Transverse colon (tissue), 4 donors: ENCODE measurements at regions not wholly inside any gene's neighbourhood (a gene's known extent, or its start where the extent isn't known, plus 50 kb on each side); places are given as distances from the start of the nearest gene placed in this dataset.

Source experiments
- CTCF ChIP-seq, 5 experiments: fragments of 200-600 bp in 3 of 5; fragments of 450-650 bp in 2 of 5; sonication (generic) in 3 of 5; IDR thresholded peaks; 1 replicate in 2 of 5; 2 replicates in 3 of 5; pipeline ENCODE4 v1.5.1; 2016 to 2017; ENCODE audit warnings: antibody characterized with exemption in 5 of 5, inconsistent platforms in 3 of 5, mild to moderate bottlenecking in 2 of 5, moderate library complexity in 1 of 5
- EP300 ChIP-seq: sonication (generic); formaldehyde crosslinking; IDR thresholded peaks from one replicate; pipeline ENCODE4 v1.6.1; 2017; ENCODE audit warnings: antibody characterized with exemption, low read depth
- POLR2A ChIP-seq: fragments of 450-650 bp; IDR thresholded peaks from one replicate; pipeline ENCODE4 v1.6.1; 2016; ENCODE audit warnings: antibody characterized with exemption, mild to moderate bottlenecking, moderate library complexity
- POLR2AphosphoS5 ChIP-seq, 3 donors: sonication (generic); formaldehyde crosslinking; IDR thresholded peaks; one replicate each; pipeline ENCODE4 v1.6.1; 2016; ENCODE audit warnings: antibody characterized with exemption in 3 of 3

DNA sequence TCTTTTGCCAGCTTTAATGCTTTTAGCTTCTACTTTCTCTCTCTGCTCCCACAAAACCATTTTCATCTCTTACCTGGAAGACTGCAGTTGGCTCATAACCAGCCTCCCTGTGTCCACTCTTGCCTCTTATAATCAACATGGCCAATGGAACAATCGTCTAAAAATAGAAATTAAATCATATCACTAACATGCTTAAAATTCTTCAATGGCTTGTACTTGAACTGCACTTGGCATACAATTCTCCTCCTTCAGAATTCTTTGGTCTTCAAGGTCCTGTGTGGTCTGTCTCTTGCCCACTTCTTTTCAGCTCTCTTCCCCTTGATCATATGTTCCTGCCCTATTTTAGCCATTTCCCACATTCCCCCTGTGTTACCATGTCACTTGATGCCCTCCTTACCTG, 342.2 kb downstream of the ATP23 start:
- TF ChIP-seq CTCF (IDR thresholded peaks at IDR 0.05) (no peak), POLR2AphosphoS5 (IDR thresholded peaks at IDR 0.05) (no peak), POLR2A (no peak), EP300 (no peak)
